ENCODE measurements at regions not wholly inside any gene's neighbourhood (a gene's known extent, or its start where the extent isn't known, plus 50 kb on each side); places are given as distances from the start of the nearest gene placed in this dataset.

- DNase-seq, result no peak
Measured at GRCh38 chr4:63460075-63460474, 949.2 kb downstream of the TECRL start.

GRCh38 chr4:63459329-63459728 lies 949.9 kb downstream of the TECRL start:
- DNase-seq, result no peak

- no peak for DNase-seq
Measured at GRCh38 chr4:63458010-63458409, 951.2 kb downstream of the TECRL start.

GRCh38 chr4:63440236-63440635 lies 969.0 kb downstream of the TECRL start:
- no peak for DNase-seq

GRCh38 chr4:63430105-63430504 lies 979.1 kb downstream of the TECRL start:
- no peak for DNase-seq

- no peak for DNase-seq
Measured at GRCh38 chr4:63396269-63396668, 1013.0 kb downstream of the TECRL start.

- no peak for DNase-seq
Measured at GRCh38 chr4:63393544-63393943, 1015.7 kb downstream of the TECRL start.

- DNase-seq, result no peak
Measured at GRCh38 chr4:63379750-63380522, 1029.3 kb downstream of the TECRL start.

GRCh38 chr4:63371001-63371400 lies 1038.2 kb downstream of the TECRL start:
- DNase-seq, result no peak

GRCh38 chr4:63361628-63362027 lies 1047.6 kb downstream of the TECRL start:
- no peak for DNase-seq

- DNase-seq, result no peak
Measured at GRCh38 chr4:63361066-63361465, 1048.2 kb downstream of the TECRL start.

- no peak for DNase-seq
Measured at GRCh38 chr4:63349674-63350025, 1059.6 kb downstream of the TECRL start.

GRCh38 chr4:63348735-63349673 lies 1060.2 kb downstream of the TECRL start:
- DNase-seq, result no peak

GRCh38 chr4:63325140-63325539 lies 1084.1 kb downstream of the TECRL start:
- peak; percentile 0 for DNase-seq

GRCh38 chr4:63316633-63317032 lies 1092.6 kb downstream of the TECRL start:
- DNase-seq, result no peak

- DNase-seq, result no peak
Measured at GRCh38 chr4:63315651-63316050, 1093.6 kb downstream of the TECRL start.

GRCh38 chr4:63308697-63309096 lies 1100.6 kb downstream of the TECRL start:
- DNase-seq, result no peak

GRCh38 chr4:63302792-63303191 lies 1106.5 kb downstream of the TECRL start:
- DNase-seq, result no peak

- DNase-seq, result no peak
Measured at GRCh38 chr4:63302078-63302477, 1107.2 kb downstream of the TECRL start.

- no peak for DNase-seq
Measured at GRCh38 chr4:63296773-63297172, 1112.5 kb downstream of the TECRL start.

- DNase-seq, result no peak
Measured at GRCh38 chr4:63275491-63275890, 1133.8 kb downstream of the TECRL start.

GRCh38 chr4:63269156-63269555 lies 1140.1 kb downstream of the TECRL start:
- DNase-seq, result no peak

- no peak for DNase-seq
Measured at GRCh38 chr4:63233671-63234070, 1175.6 kb downstream of the TECRL start.

- no peak for DNase-seq
Measured at GRCh38 chr4:63232058-63232457, 1177.2 kb downstream of the TECRL start.

Measured in fibroblast of upper back skin (primary cell).